Activated T-cell treated with anti-CD3 and anti-CD28 coated beads for 24 hours (primary cell): ENCODE measurements at regions not wholly inside any gene's neighbourhood (a gene's known extent, or its start where the extent isn't known, plus 50 kb on each side); places are given as distances from the start of the nearest gene placed in this dataset.
"Not testable (repeated sequence)": the region's sequence is repeated elsewhere in the genome, so short reads cannot be mapped to it uniquely, and the experiment has no call there.

Experiments
- DNase-seq: peaks from one replicate; pipeline ENCODE4 v3.0.0-alpha.2; 2020; ENCODE audit warnings: low read depth

DNA sequence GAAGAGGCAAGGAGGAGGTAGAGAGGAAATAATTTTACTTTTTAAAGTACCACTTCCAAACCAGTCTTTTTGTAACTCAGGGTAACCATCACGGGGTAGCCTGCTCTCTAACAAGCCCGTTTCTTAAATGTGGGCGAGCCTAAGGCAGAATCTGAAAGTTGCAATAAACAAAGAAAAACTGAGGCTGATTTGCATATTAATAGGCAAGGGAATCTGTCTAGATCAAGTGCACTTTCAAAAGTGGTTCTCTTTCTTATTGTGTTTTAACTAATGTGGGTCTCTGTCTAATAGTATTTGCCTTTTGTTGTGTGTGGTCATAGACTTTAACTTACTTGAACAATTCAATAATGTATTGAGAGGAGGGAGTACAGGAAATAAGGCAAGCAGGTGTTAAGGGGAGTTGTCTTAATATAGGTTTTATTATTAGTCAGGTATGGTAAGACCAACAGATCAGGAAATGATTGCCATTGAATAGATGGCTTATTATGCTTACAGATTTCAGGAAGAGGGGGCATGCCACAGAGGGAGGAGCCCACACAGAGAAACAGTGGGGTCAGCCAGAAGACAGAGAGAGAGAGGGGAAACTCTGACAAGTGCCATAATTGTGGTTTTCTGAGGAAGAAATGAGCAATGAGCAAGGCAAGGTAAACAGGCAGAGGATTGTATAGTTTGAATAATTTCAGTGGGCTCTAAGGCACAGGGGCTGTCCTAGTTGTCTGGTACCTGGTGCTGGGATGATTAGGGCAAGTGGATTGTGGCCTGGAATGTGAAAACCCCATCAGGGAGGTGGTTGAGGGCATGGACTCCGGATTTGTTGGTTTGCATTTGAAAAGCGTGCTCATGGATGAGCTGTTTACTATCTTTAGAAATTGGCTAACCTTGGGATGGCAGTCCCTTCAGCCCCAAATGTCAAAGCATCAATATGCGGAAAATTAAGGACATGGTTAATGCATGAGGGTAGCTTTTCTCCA is 237.2 kb downstream of the TOX3 start:
- DNase-seq, result no peak

- DNase-seq, result no peak
Measured at GRCh38 chr16:52308051-52308450, 238.9 kb downstream of the TOX3 start.

DNA sequence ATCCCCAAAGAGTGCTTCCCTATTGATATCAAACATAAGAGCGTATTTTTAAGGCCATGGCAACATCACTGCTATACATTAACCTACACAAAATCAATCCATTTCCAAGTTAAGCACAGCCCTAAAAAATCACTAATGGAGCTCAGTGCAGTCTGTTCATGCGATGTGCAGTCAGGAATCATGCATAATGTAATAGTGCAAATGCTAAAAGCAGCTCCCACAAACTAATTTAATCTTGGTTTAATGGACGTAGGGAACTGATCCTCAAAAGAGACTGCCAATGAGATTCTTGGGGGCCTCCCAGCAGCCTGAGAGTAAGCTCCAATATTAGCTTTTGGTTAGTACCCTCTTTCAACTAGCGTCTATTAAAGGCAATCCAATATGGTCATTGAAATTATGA is 245.9 kb downstream of the TOX3 start:
- no peak for DNase-seq

- DNase-seq, result no peak
Measured at GRCh38 chr16:52298769-52299168, 248.2 kb downstream of the TOX3 start.

GRCh38 chr16:52296706-52297315 is 250.1 kb downstream of the TOX3 start:
- DNase-seq, result not testable (repeated sequence)

DNA sequence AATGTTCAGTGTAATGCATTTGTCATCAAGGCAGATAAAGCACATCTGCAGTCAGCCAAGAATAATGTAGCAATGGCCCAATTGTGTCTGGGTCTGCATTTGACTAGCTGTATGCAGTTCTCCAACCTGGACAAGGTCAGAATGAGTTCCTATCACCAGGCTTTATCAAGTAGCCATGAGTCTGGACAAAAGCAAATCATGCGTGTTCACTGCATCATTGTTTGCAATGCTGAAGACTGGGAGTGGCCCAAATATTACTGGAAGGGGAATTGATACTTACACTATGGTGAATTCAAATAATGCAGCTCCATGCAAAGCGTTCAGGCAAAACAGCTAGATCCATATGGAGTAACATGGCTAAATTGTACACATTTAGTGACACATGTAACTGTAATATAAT is 250.9 kb downstream of the TOX3 start:
- no peak for DNase-seq

- DNase-seq, result no peak
Measured at GRCh38 chr16:52294660-52295059, 252.3 kb downstream of the TOX3 start.

DNA sequence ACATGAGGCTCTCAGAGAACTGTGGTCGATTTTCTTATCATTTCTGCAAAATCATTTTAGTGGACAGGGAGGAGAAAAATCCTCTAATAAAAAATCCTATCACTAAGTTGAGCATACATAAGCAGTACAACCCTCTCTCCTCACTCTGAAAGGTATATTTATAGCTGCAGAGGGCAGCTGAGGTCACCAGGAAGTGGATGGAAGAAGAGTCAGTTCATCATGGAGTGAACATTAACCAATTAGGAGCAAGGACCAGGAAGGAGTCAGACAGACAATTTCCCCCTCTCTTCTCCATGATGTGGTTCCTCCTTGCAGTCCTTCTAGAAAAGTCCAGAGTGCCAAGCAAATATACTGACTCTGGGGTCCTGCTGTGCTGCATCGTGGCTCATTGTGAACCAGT is 253.7 kb downstream of the TOX3 start:
- DNase-seq, result no peak

DNA sequence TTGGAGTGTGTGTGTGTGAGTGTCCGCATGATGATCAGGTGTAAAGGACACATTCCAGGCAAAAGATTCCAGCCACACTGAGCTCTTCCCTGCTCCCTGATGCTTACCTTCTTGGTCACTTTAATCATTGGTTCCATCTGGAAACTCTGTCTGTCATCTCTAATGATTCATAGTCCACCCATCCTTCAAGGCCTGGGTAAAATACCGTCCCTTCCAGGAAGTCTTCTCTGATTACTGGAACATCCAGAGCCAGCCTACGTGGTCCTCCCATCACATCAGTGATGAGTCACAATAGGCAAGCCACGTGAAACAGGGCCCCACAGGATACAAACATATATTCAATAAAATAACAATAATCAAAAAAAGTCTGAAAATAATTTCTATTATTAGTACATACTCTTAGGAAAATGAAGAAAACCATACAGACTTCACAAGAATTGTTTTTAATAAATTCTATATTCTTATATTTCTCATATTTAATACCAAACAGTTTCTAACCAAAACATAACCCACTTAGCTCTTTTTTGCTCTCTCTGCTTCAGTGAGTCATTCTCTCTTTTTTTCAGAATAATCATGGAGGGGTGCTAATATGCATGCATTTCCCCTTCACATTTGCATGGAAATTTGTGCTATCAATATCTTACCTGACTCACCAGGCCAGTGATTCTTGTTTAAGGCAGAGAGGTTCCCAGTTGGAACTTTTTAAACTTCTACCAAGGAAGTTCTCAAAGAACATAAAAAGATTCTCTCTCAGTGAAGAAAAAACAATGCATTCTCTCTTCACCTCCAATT is 263.2 kb downstream of the TOX3 start:
- no peak for DNase-seq

DNA sequence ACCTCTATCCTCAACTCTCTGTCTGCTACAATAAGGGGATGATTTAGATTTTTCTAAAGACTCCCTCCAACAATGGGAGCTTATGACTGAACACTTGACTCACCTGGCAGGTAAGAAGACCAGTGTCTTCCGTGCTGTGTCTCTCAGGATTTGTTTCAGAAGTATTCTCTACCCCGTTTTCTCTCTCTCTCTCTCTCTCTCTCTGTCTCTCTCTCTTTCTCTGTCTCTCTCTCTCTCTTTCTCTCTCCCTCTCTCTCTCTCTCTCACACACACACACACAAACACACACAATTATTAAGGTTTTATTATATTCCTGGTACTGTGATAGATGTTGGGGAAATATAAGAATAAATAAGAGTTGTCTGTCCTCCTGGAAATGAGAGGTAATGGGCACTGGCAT is 263.9 kb downstream of the TOX3 start:
- no peak for DNase-seq

GRCh38 chr16:52280086-52280485 is 266.9 kb downstream of the TOX3 start:
- no peak for DNase-seq

DNA sequence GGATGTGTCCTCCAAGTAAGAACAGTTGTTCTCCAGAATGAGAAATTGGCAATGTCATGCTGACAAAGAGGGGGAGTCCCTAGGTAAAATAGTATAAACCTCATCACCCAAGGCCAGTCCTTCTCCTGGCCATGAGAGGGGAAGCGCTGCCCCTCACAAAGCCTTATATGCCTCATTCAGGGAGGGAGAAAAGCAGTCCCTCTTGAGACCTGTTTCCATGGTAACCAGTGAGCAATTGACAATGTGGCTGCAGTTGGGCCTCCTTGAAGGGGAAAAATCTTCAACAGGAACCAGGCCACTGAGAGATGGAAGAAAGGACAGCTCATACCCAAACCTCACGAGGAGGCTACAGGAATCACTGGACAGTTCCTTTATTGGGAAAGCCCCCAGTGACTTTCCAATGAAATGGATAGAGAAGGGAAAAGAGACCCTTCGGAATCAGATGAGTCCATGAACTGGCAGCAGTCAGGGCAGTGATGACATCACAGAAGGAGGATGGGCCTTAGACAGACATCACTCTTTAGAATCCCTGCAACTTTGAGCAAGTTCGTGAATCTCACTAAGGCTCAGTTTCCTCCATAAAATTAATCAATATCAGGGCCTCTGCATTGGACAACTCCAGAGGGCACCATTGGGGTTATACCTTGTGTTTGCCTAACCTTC is 275.7 kb downstream of the TOX3 start:
- no peak for DNase-seq

DNA sequence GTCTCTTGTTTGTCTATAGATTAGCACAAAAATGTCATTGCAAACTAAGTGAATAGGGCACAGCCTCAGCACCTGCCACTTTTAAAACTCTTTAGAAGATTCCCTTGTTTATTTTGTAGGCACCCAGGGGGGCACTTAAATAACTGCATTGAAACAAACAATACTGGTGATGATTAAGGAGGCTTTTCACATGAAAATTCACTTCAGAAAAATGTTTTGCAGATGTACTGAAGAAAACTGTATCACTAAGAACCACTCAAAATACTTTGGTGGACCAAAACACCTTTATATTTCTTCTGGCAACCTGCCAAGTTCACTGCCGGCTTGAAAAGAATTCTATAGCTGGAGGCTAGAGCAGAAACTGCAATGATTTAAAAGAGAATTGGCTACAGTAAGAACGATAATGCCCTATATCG is 281.5 kb downstream of the TOX3 start:
- DNase-seq, result no peak

DNA sequence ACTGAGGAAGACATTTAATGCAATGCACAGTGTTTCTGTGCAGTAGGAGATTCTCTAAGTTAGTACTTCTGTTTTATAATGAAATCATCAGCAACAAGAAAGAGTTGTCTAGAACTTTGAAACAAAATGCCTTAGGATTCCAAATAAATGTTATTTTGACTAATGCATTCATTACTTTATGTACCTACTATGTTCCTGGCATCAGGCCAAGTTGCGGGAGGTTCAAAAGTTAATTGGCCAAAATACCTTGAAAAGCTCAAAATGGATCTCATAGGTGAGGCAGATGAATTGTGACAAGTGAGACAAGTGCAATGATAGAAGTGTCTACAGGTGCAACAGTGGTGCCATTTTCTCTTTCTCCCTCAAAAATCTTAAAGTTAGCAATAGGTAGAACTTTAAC is 289.4 kb downstream of the TOX3 start:
- no peak for DNase-seq

GRCh38 chr16:52256310-52257078 is 290.4 kb downstream of the TOX3 start:
- DNase-seq, result no peak

DNA sequence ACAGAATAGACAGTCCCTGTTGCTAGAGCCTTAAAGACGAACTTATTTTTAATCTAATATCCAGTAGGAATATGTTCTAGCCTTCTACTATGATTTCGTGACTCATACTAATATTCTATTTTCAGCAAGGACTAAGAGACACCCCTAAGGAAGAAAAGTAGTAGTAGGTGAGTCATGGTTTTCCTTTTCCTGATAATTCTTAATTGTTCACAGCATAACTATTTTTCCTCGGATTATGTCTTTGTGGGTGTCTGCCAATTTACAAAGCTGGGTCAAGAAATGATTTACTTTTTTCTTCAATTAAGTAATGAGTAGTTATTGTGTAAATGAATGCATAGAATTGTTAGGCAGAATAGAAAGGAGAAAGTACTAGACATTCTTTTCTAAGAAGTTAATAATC is 292.2 kb downstream of the TOX3 start:
- DNase-seq, result no peak

- no peak for DNase-seq
Measured at GRCh38 chr16:52252680-52253079, 294.3 kb downstream of the TOX3 start.

DNA sequence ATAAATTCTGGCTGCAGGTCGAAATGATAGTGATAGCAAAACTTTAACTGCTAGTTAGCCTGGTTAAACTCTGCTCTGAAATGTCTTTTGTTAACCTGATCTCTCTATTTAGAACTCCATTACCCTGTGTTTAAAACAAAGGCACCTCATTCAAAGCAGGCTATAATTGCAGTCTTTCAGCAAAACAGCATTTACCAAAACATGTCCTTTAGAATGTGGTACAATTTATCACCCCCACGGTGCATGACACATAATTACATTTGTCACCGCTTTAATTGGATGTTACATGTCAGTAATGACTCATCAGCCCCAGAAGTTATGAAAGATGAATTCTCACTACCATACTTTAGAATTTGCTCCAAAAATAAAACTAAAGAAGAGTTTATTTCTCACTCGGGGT is 295.4 kb downstream of the TOX3 start:
- no peak for DNase-seq

DNA sequence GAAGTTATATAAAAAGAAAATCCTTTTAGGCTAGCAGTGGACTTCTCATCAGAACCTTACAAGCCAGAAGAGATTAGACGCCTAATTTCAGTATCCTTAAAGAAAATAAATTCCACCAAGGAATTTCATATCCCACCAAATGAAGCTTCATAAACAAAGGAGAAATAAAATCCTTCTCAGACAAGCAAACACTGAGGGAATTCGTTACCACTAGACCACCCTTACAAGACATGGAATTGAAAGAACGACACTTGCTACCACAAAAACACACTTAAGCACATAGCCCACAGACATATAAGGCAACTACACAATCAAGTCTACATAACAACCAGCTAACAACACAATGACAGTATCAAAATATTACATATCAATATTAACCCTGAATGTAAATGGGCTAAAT is 299.2 kb downstream of the TOX3 start:
- DNase-seq, result no peak

- DNase-seq, result no peak
Measured at GRCh38 chr16:52238710-52239109, 308.2 kb downstream of the TOX3 start.

DNA sequence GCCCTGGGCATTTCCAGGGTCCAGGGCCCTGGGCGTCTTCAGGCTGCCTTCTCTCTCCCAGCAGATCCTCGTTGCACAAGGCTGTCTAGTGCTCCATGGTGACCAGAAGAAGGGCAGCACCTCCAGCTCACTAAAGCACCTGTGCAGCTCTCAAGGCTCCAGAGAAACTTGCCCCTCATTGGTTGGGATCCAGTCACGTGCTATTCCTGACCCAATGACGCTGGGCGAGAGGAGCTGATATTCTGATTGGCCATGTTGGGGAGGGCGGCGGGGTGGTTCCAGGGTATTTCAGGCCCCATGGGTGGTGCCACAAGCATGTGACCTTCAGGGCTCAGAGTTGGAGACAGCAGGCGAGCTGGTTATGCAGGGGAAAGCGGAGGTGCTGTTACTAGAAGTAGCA is 309.1 kb downstream of the TOX3 start:
- DNase-seq, result no peak
